HG03135 (cell line): ENCODE measurements at regions not wholly inside any gene's neighbourhood (a gene's known extent, or its start where the extent isn't known, plus 50 kb on each side); places are given as distances from the start of the nearest gene placed in this dataset.

Experiments
- ATAC-seq: cut with Tn5 transposase; IDR thresholded peaks from one replicate; pipeline ENCODE4 v1.9.1; 2021; ENCODE audit warnings: mild to moderate bottlenecking, moderate library complexity; ENCODE audit not compliant: unreplicated experiment

- ATAC-seq: no peak
Observed at GRCh38 chr16:73545755-73546154, 497.8 kb upstream of the ZFHX3 start.

DNA sequence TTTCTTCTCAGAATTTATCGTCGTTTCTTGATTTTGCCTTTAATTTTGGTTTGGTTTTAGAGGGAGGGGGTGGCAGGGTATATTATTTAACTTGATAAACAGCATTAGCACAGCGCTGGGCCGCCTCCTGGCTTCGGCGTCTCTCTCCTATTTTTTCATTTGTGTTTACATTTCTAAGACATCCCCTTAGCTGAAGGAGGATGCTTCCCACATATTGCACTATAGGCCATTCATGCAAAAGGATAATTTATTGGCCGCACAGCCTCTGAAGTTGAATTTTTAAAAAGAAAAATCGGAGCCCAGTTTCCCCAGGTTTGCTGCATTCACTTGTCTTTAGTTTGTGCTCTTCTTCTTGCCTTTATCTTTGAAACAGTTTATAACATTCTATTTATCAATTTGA lies 497.4 kb upstream of the ZFHX3 start:
- ATAC-seq: no peak

DNA sequence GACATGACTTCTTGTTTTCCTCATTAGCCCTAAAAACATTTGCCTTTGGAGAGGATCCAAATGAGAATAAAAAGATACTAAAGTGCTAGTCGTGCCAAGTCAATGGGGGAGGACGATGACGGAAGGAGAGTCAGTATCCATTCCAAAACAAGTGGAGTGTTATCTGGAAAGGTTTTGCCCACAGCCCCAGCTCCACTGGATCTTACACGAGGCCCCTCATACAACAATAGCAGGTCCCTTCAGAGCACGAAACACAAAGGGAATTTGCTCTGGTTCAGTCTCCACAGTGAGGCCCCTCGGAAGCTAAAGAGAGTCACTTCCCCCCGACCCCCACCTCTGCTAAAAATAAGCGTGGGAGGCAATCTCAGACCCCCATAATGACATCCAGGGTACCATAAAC lies 496.9 kb upstream of the ZFHX3 start:
- ATAC-seq: no peak

- ATAC-seq: no peak
Observed at GRCh38 chr16:73543970-73544599, 496.2 kb upstream of the ZFHX3 start.

GRCh38 chr16:73543331-73543969 lies 495.5 kb upstream of the ZFHX3 start:
- no peak for ATAC-seq

DNA sequence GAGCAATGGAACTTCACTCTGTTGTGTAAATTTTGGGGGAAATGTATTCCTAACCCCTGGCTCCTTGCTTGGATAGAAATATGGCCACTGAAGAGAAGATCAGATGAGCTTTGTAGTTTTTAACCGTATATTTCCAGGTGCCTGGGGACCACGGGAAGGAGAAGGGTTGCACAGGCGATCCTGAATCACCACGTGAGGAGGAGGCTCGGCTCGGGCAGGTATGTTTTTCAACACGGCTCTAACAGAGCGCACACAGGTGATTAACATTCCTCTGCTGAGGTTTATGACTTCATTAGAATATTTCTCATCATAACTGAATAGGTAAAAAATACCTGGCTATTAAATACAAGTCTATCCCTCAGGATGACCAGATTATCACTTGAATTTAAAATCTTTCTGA lies 495.0 kb upstream of the ZFHX3 start:
- no peak for ATAC-seq

GRCh38 chr16:73537921-73538320 lies 490.0 kb upstream of the ZFHX3 start:
- no peak for ATAC-seq

DNA sequence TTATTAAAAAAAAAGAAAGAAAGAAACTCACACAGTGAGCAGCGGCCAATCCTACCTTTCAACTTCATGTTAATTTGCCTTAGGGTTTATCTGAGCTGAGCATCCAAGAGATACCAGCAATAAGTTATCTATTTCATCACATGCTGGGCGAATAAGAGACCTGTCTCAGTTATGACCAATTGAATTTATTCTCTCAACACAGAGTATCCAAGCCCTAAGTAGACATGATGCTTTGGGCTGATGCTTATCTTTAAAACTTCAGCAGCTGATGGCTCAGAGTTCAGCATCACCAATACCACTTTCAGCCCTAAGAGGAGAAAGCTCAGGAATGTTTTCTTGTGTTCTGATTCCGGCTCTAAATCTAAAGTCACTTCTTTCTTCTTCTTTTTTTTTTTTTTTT lies 489.0 kb upstream of the ZFHX3 start:
- no peak for ATAC-seq

GRCh38 chr16:73531021-73531420 lies 483.1 kb upstream of the ZFHX3 start:
- ATAC-seq: no peak

- ATAC-seq: no peak
Observed at GRCh38 chr16:73530529-73530928, 482.6 kb upstream of the ZFHX3 start.

DNA sequence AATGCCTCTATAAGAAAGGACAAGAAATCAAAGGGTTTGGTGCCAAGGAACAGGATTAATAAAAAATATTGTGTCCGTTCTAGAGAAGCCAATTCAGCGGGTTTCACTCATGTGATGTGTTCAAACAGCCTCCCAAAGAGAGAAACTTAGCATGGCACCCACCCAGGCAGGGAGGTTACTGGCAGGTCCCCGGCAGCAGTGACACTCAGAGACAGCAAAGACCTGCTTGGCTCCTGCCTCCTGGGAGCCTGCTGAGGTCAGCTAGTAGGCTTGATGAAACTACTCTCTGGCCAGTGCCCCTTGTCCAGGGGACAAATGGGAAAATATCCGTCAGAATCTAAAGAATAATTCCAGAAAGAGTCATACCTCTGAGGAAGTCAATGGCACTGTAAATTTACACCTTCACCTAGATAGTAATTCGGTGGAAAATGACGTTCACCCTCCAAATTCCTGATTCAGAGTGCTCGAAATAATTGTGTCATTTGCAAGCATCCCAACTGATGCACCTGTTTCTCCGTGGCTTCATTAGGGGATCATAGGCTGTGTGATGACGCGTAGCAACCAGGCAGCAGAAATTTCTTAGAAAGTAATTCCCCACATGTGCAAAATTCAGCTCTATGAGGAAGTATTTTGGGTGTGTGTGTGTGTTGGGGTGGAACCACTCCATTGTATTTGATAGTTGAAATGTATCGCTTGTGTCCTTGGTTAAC lies 481.5 kb upstream of the ZFHX3 start:
- ATAC-seq: no peak

GRCh38 chr16:73527187-73527586 lies 479.3 kb upstream of the ZFHX3 start:
- ATAC-seq: no peak

- no peak for ATAC-seq
Observed at GRCh38 chr16:73526011-73526804, 478.3 kb upstream of the ZFHX3 start.

DNA sequence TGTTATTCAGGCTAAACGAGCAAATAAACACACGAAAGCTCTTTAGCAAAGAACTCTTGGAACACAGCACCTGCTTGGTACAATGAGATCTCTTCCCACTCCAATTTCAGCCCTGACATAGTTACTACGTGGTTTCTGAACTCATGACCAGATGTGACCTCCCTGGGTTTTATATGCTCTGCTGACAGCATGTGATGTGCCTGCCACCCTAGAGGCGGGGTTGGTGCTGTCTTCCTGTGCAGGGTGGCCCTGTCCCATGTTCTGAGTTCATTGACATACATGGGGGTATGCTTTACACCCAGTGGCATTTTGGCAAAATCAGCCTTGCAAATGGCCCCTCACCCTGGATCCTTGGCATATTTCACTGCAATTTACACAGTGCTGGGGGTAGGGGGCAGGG lies 475.3 kb upstream of the ZFHX3 start:
- no peak for ATAC-seq

GRCh38 chr16:73521499-73521898 lies 473.6 kb upstream of the ZFHX3 start:
- ATAC-seq: no peak

GRCh38 chr16:73515616-73516015 lies 467.7 kb upstream of the ZFHX3 start:
- ATAC-seq: no peak

DNA sequence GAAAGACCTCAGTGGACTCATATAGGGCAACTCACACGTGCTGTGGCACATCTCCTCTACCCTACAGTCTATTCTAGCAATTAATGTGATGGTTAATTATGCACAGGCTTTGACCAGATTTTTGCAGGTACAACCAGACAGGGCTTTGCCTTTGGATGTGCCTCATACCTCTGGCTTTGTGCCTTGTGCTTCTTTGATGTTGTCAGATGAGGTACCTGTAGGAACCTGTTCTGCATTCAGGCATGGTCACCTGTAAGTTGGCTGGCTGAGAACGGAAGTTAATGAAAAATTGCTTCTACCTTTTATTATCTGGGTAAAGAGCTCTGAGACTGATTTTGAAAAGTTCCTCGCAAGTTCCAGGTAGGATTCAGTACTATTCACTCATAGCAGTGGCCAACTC lies 462.9 kb upstream of the ZFHX3 start:
- ATAC-seq: no peak

GRCh38 chr16:73506568-73507056 lies 458.7 kb upstream of the ZFHX3 start:
- ATAC-seq: no peak

DNA sequence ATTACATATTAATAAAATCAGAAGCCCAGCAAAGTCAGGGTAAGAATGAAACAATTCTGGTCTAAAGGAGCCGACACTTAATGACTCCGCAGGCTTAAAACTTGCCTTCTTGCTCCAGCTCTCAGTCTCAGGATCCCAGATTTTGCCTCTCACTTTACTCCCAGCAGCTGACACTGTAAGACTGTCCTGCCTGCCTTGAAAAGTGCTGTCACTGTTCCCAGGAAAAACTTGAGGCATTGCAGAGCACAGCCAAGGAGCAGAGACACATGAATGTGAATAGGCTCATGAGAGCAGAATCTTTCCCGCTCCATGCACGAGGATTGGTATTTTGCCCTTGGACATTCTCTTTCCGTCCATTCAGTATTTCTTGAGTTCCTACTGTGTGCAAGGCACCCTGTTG lies 457.6 kb upstream of the ZFHX3 start:
- ATAC-seq: no peak

GRCh38 chr16:73504591-73505575 lies 457.0 kb upstream of the ZFHX3 start:
- ATAC-seq: no peak
